ENCODE measurements at regions not wholly inside any gene's neighbourhood (a gene's known extent, or its start where the extent isn't known, plus 50 kb on each side); places are given as distances from the start of the nearest gene placed in this dataset.
"Not testable (repeated sequence)": the region's sequence is repeated elsewhere in the genome, so short reads cannot be mapped to it uniquely, and the experiment has no call there.

GRCh38 chr5:28370896-28371295 lies 1332.5 kb upstream of the CDH9 start:
- DNase-seq, result no peak

DNA sequence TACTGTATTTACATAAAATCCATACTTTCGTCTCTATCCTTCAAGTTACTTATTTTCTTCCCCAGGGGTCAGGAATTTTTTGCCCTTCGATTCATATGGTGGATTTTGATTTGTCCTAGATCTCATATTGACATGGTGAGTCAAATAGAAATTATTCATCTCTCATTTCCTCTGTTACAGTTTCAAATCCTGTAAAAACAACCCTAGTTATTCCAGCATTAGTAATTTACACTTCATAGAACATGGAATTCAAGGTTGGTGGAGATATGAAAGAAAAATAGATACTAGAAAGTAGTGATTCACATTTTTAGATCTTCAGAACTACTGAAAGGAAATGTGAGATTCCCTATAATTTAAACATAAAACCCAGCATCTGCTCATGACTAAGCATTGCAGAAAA lies 1331.0 kb upstream of the CDH9 start:
- peak; percentile 80 for DNase-seq

DNA sequence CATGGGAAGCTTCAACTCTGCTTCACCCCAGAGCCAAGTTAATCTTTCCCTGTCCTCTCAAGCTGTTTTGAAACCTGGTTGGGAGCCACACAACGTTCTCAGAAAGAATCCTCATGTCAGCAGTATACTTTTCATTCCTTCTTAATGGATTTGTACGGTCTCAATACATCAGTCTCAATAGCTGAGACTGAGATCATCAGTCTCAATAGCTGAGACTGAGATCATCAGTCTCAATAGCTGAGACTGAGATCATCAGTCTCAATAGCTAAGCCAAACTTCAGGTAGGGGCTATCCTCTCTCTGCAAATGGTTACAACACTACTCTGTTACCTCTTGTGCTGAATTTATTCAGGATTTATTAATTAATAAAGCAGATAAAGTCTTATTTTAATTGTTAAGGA lies 1317.4 kb upstream of the CDH9 start:
- peak; percentile 3 for DNase-seq

DNA sequence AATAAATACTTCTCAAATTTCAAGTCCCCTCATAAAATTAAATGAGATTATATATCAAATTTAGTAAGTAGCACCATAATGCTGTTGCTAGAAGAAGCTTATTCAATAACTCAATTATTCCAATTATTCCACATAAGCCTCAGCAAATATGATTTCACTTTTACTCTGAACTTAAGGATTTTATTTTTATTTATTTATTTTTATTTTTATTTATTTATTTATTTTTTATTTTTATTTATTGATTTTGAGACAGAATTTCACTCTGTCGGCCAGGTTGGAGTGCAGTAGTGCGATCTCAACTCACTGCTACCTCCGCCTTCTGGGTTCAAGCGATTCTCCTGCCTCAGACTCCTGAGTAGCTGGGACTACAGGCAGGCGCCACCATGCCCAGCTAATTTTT lies 1308.3 kb upstream of the CDH9 start:
- DNase-seq, result no peak

DNA sequence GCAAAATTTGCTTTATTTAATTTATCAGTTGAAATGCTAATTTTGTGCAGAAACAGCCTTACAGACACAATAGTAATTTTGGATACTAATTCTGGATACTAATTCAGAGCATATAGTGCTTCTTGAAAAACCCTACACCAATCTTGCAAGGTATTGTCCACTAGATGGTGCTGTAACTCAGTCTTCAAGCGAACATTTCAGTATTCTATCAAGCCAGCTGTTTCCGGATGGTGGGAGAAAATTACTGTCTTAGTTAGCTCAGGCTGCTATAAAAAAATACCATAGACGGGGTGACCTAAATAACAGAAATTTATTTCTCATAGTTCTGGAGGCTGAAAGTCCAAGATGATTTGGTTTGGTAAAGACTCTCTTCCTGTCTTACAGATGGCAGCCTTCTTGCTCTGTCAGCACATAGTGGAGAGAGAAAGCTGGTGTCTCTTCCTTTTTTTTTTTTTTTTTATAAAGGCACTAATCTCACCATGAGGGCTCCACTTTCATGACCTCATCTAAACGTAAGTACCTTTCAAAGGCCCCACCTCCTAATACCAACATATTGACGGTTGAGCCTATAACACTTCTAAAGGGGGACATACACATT lies 1306.5 kb upstream of the CDH9 start:
- DNase-seq, result peak; percentile 49

DNA sequence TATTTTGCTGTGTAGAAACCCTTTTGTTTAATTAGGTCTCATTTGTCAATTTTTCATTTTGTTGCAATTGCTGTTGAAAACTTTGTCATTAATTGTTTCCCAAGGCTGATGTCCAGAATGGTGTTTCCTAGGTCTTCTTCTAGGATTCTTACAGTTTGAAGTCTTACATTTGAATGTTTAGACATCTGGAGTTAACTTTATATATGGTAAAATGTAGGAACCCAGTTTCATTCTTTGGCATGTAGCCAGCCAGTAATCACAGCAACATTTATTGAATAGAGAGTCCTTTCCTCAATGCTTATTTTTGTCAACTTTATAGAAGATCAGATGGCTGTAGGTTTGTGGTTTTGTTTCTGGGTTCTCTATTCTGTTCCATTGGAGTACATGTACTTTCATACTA lies 1290.8 kb upstream of the CDH9 start:
- DNase-seq, result no peak

- DNase-seq, result peak; percentile 76
These were observed 1290.3 kb upstream of the CDH9 start for GRCh38 chr5:28328681-28329080.

GRCh38 chr5:28324174-28324573 lies 1285.8 kb upstream of the CDH9 start:
- no peak for DNase-seq

- DNase-seq, result no peak
These were observed 1275.6 kb upstream of the CDH9 start for GRCh38 chr5:28313953-28314352.

GRCh38 chr5:28313321-28313951 lies 1275.0 kb upstream of the CDH9 start:
- peak; percentile 71 for DNase-seq

DNA sequence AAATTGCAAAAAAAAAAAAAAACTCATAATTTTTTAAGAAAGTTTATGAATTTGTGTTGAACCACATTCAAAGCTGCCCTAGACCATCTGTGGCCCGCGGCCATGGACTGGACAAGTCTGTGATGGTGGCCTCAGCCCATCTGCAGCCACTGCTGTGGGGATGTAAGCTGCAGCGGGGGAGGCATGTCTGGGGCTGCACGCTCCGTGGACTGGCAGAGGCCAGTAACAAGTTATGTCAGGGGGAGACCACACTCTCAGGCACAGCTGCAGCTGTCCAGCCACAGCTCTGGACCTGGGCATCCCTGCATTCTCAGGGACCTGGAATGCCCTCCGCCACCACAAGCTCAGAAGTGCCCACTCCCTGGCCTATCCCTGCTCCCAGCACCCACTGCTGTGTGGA lies 1272.3 kb upstream of the CDH9 start:
- no peak for DNase-seq

DNA sequence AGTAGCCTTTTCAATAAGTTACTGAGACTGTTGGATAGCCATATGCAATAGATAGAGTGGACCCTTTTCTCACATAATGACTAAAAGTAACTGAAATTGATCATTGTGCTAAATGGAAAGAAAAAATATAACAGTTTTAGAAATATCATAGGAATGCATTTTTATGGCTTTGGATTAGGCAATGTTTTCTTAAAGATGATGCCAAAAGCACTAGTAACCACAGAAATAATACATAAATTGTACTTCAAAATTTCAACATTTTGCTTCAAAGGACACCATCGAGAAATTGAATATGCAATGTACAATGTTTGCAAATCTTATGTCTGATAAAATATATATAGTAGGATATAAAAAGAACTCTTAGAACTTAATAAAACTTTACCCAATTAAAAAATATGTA lies 1267.5 kb upstream of the CDH9 start:
- peak; percentile 26 for DNase-seq

DNA sequence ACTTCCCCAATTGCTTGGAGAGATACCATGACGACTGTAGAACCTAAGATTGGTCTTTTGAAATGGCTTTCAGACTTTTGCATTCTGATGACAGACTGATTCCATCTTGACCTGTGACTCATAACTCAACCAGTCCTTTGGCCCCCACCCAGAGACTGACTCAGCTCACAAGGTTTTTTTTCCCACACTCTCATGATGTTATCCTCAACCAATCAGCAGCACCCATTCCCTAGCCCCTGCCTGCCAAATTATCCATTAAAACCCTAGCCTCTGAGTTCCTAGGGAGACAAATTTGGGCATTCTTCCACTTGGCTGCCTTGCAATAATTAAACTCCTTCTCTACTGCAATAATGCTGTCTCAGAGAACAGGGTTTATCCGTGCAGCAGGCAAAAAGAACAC lies 1263.3 kb upstream of the CDH9 start:
- DNase-seq, result peak; percentile 93

- no peak for DNase-seq
These were observed 1258.0 kb upstream of the CDH9 start for GRCh38 chr5:28296254-28297013.

GRCh38 chr5:28287021-28287420 lies 1248.6 kb upstream of the CDH9 start:
- not testable (repeated sequence) for DNase-seq

GRCh38 chr5:28286566-28286965 lies 1248.2 kb upstream of the CDH9 start:
- DNase-seq, result no peak

DNA sequence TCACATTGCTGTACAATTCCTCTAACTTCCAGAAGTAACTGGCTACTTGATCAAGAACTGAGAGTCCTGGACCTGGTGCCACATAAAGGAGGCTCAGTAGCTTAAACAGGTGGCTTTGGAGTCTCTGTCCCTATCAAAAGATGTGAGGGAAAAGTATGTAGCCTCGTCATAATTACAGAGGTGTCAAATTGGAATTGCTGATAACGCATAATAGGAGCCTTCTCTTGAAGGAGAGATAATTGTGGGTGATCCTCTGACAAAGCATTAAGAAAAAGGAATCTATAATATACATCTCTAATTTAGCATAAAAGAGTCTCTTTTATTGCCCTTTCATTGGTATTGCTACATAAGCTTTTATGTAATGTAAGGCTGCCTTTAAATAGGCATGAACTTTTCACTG lies 1246.4 kb upstream of the CDH9 start:
- DNase-seq, result no peak

DNA sequence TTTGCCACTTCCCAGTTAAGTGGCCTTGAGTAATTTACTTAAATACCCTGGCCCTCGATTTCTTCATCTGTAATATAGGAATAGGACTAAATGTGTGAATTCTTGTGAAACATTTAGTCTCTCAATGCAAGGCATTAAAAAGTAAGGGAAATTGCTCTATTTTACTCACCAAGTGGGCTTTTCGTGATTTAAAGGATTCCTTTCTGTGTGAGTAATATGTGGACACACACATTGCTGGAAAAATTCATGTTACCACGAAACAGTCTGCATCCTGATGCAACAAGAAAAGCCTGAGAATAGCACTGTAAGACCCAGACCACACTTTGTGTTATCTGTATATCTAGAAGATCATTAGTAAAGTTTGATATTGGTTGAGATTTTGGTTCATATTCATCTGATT lies 1243.0 kb upstream of the CDH9 start:
- peak; percentile 88 for DNase-seq

- peak; percentile 23 for DNase-seq
These were observed 1237.5 kb upstream of the CDH9 start for GRCh38 chr5:28275931-28276330.

- DNase-seq, result no peak
These were observed 1231.6 kb upstream of the CDH9 start for GRCh38 chr5:28269978-28270377.

DNA sequence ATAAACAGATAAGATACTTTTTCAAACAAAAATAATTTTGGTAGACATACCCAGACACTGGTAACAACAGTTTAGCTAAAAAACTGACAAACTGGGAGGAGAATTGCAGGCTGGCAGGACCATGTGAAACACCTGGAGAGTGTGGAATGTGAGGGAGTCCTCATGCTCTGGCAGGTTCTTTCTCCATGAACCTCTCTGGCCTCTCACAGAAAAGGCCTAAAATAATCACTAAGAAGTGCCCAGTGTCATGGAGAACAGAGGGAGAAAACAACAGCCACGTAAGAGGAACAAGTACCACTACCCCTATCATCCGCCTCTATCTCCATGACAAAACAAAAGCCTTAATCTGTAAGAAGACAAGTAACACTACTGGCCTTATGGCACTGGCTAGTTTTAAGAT lies 1227.5 kb upstream of the CDH9 start:
- no peak for DNase-seq

- peak; percentile 82 for DNase-seq
These were observed 1216.5 kb upstream of the CDH9 start for GRCh38 chr5:28254846-28255245.

- no peak for DNase-seq
These were observed 1215.0 kb upstream of the CDH9 start for GRCh38 chr5:28253431-28253830.

DNA sequence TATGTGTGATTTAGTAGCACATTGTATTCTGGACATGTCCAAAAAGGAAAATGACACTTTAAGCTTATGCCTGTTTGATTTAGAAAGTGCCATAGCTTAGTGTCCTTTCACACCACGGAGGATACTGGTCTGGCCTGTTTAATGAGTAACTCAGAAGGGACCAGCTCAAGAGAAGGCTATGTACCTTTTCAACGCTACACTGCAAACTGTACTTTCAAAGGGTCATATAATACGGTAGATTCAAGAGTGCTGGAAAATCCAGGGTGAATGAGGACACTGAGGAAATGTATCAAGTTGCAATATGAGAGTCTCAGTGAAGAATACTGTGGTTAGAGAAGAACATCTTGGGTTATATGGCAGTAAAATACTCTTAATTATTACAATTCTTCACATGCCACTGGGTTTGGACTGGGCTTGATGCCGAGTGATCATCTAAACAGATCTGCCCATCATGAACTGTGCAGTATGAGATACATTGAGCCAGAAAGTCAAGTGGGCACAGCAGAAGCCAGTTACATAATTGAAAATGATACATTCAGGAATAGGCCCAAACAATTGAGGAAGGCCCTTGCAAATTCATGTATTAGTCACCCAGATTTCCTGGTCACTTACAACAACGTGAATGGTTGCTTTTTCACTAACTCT lies 1211.5 kb upstream of the CDH9 start:
- no peak for DNase-seq
